ENCODE measurements at regions not wholly inside any gene's neighbourhood (a gene's known extent, or its start where the extent isn't known, plus 50 kb on each side); places are given as distances from the start of the nearest gene placed in this dataset.

- FAIRE-seq, result no peak
- no peak for TF ChIP-seq POLR2A (IDR thresholded peaks at IDR 0.05; ENCODE audit: low read depth, low read length)
- TF ChIP-seq PAX5 (IDR thresholded peaks at IDR 0.05; ENCODE audit: insufficient read depth, low read length, severe bottlenecking), result no peak
- no peak for TF ChIP-seq POU2F2 (IDR thresholded peaks at IDR 0.05; ENCODE audit: low read depth, low read length)
- TF ChIP-seq TAF1 (IDR thresholded peaks at IDR 0.05; ENCODE audit: low read depth, low read length), result no peak
- no peak for TF ChIP-seq SPI1 (IDR thresholded peaks at IDR 0.05; ENCODE audit: low read depth, low read length)
- TF ChIP-seq POLR2AphosphoS5 (IDR thresholded peaks at IDR 0.05; ENCODE audit: low read depth, low read length), result no peak
- no peak for DNase-seq (ENCODE audit: insufficient read length, low spot score)
Measured at GRCh38 chr20:52798124-52798523, 174.0 kb upstream of the TSHZ2 start.

GRCh38 chr20:52794853-52795252 lies 177.3 kb upstream of the TSHZ2 start:
- DNase-seq (ENCODE audit: insufficient read length, low spot score), result no peak
- no peak for FAIRE-seq
- no peak for TF ChIP-seq POLR2AphosphoS5 (IDR thresholded peaks at IDR 0.05; ENCODE audit: low read depth, low read length)
- TF ChIP-seq POLR2A (IDR thresholded peaks at IDR 0.05; ENCODE audit: low read depth, low read length), result no peak
- TF ChIP-seq POU2F2 (IDR thresholded peaks at IDR 0.05; ENCODE audit: low read depth, low read length), result no peak
- no peak for TF ChIP-seq TAF1 (IDR thresholded peaks at IDR 0.05; ENCODE audit: low read depth, low read length)
- no peak for TF ChIP-seq PAX5 (IDR thresholded peaks at IDR 0.05; ENCODE audit: insufficient read depth, low read length, severe bottlenecking)

- TF ChIP-seq POLR2A (IDR thresholded peaks at IDR 0.05; ENCODE audit: low read depth, low read length) (no peak), POU2F2 (IDR thresholded peaks at IDR 0.05; ENCODE audit: low read depth, low read length) (no peak), TAF1 (IDR thresholded peaks at IDR 0.05; ENCODE audit: low read depth, low read length) (no peak), POLR2AphosphoS5 (IDR thresholded peaks at IDR 0.05; ENCODE audit: low read depth, low read length) (no peak), PAX5 (IDR thresholded peaks at IDR 0.05; ENCODE audit: insufficient read depth, low read length, severe bottlenecking) (no peak), SPI1 (IDR thresholded peaks at IDR 0.05; ENCODE audit: low read depth, low read length) (no peak)
- DNase-seq (ENCODE audit: insufficient read length, low spot score) (no peak), FAIRE-seq (no peak)
Measured at GRCh38 chr20:52793339-52793963, 178.7 kb upstream of the TSHZ2 start.

- DNase-seq (ENCODE audit: insufficient read length, low spot score) (no peak), FAIRE-seq (no peak)
- TF ChIP-seq SPI1 (IDR thresholded peaks at IDR 0.05; ENCODE audit: low read depth, low read length), result no peak
- TF ChIP-seq PAX5 (IDR thresholded peaks at IDR 0.05; ENCODE audit: insufficient read depth, low read length, severe bottlenecking), result no peak
- TF ChIP-seq TAF1 (IDR thresholded peaks at IDR 0.05; ENCODE audit: low read depth, low read length), result no peak
- TF ChIP-seq POLR2A (IDR thresholded peaks at IDR 0.05; ENCODE audit: low read depth, low read length), result no peak
- no peak for TF ChIP-seq POLR2AphosphoS5 (IDR thresholded peaks at IDR 0.05; ENCODE audit: low read depth, low read length)
- no peak for TF ChIP-seq POU2F2 (IDR thresholded peaks at IDR 0.05; ENCODE audit: low read depth, low read length)
Measured at GRCh38 chr20:52791091-52791490, 181.1 kb upstream of the TSHZ2 start.

GRCh38 chr20:52789716-52790115 lies 182.4 kb upstream of the TSHZ2 start:
- no peak for DNase-seq (ENCODE audit: insufficient read length, low spot score)
- FAIRE-seq, result no peak
- TF ChIP-seq POLR2AphosphoS5 (IDR thresholded peaks at IDR 0.05; ENCODE audit: low read depth, low read length) (no peak), POU2F2 (IDR thresholded peaks at IDR 0.05; ENCODE audit: low read depth, low read length) (no peak), TAF1 (IDR thresholded peaks at IDR 0.05; ENCODE audit: low read depth, low read length) (no peak), SPI1 (IDR thresholded peaks at IDR 0.05; ENCODE audit: low read depth, low read length) (no peak), PAX5 (IDR thresholded peaks at IDR 0.05; ENCODE audit: insufficient read depth, low read length, severe bottlenecking) (no peak)

- no peak for TF ChIP-seq PAX5 (IDR thresholded peaks at IDR 0.05; ENCODE audit: insufficient read depth, low read length, severe bottlenecking)
- TF ChIP-seq POU2F2 (IDR thresholded peaks at IDR 0.05; ENCODE audit: low read depth, low read length), result no peak
- no peak for TF ChIP-seq TAF1 (IDR thresholded peaks at IDR 0.05; ENCODE audit: low read depth, low read length)
- no peak for TF ChIP-seq POLR2AphosphoS5 (IDR thresholded peaks at IDR 0.05; ENCODE audit: low read depth, low read length)
- TF ChIP-seq POLR2A (IDR thresholded peaks at IDR 0.05; ENCODE audit: low read depth, low read length), result no peak
- TF ChIP-seq SPI1 (IDR thresholded peaks at IDR 0.05; ENCODE audit: low read depth, low read length), result no peak
- no peak for FAIRE-seq
- DNase-seq (ENCODE audit: insufficient read length, low spot score), result no peak
Measured at GRCh38 chr20:52787962-52788361, 184.2 kb upstream of the TSHZ2 start.

- TF ChIP-seq POLR2A (IDR thresholded peaks at IDR 0.05; ENCODE audit: low read depth, low read length) (no peak), TAF1 (IDR thresholded peaks at IDR 0.05; ENCODE audit: low read depth, low read length) (no peak), POU2F2 (IDR thresholded peaks at IDR 0.05; ENCODE audit: low read depth, low read length) (no peak), SPI1 (IDR thresholded peaks at IDR 0.05; ENCODE audit: low read depth, low read length) (no peak), POLR2AphosphoS5 (IDR thresholded peaks at IDR 0.05; ENCODE audit: low read depth, low read length) (no peak), PAX5 (IDR thresholded peaks at IDR 0.05; ENCODE audit: insufficient read depth, low read length, severe bottlenecking) (no peak)
- no peak for DNase-seq (ENCODE audit: insufficient read length, low spot score)
- FAIRE-seq, result no peak
Measured at GRCh38 chr20:52787216-52787615, 184.9 kb upstream of the TSHZ2 start.

- TF ChIP-seq POU2F2 (IDR thresholded peaks at IDR 0.05; ENCODE audit: low read depth, low read length) (no peak), POLR2AphosphoS5 (IDR thresholded peaks at IDR 0.05; ENCODE audit: low read depth, low read length) (no peak), POLR2A (IDR thresholded peaks at IDR 0.05; ENCODE audit: low read depth, low read length) (no peak)
- no peak for FAIRE-seq
- DNase-seq (ENCODE audit: insufficient read length, low spot score), result no peak
Measured at GRCh38 chr20:52785679-52786078, 186.5 kb upstream of the TSHZ2 start.

- DNase-seq (ENCODE audit: insufficient read length, low spot score) (no peak), FAIRE-seq (no peak)
- TF ChIP-seq POLR2AphosphoS5 (IDR thresholded peaks at IDR 0.05; ENCODE audit: low read depth, low read length), result no peak
- TF ChIP-seq PAX5 (IDR thresholded peaks at IDR 0.05; ENCODE audit: insufficient read depth, low read length, severe bottlenecking), result no peak
- TF ChIP-seq TAF1 (IDR thresholded peaks at IDR 0.05; ENCODE audit: low read depth, low read length), result no peak
- no peak for TF ChIP-seq POU2F2 (IDR thresholded peaks at IDR 0.05; ENCODE audit: low read depth, low read length)
- no peak for TF ChIP-seq SPI1 (IDR thresholded peaks at IDR 0.05; ENCODE audit: low read depth, low read length)
- TF ChIP-seq POLR2A (IDR thresholded peaks at IDR 0.05; ENCODE audit: low read depth, low read length), result no peak
Measured at GRCh38 chr20:52783769-52784168, 188.4 kb upstream of the TSHZ2 start.

- DNase-seq (ENCODE audit: insufficient read length, low spot score), result no peak
- FAIRE-seq, result no peak
- no peak for TF ChIP-seq PAX5 (IDR thresholded peaks at IDR 0.05; ENCODE audit: insufficient read depth, low read length, severe bottlenecking)
- TF ChIP-seq POU2F2 (IDR thresholded peaks at IDR 0.05; ENCODE audit: low read depth, low read length), result no peak
- no peak for TF ChIP-seq SPI1 (IDR thresholded peaks at IDR 0.05; ENCODE audit: low read depth, low read length)
- no peak for TF ChIP-seq POLR2AphosphoS5 (IDR thresholded peaks at IDR 0.05; ENCODE audit: low read depth, low read length)
- TF ChIP-seq POLR2A (IDR thresholded peaks at IDR 0.05; ENCODE audit: low read depth, low read length), result no peak
- no peak for TF ChIP-seq TAF1 (IDR thresholded peaks at IDR 0.05; ENCODE audit: low read depth, low read length)
Measured at GRCh38 chr20:52780462-52780861, 191.7 kb upstream of the TSHZ2 start.
